H1 (cell line): ENCODE measurements at regions not wholly inside any gene's neighbourhood (a gene's known extent, or its start where the extent isn't known, plus 50 kb on each side); places are given as distances from the start of the nearest gene placed in this dataset.

ENCODE experiments used
- CREB1 ChIP-seq: IDR thresholded peaks from 2 replicates; pipeline ENCODE4 v1.6.1; 2012; ENCODE audit warnings: inconsistent platforms
- EZH2 ChIP-seq: fragments of 200-600 bp; sonication (generic); IDR thresholded peaks from 2 replicates; pipeline ENCODE4 v1.7.1; 2012; ENCODE audit warnings: low read depth, mild to moderate bottlenecking, moderate library complexity, low read length, inconsistent platforms; ENCODE audit not compliant: severe bottlenecking
- POLR2A ChIP-seq, 2 experiments: IDR thresholded peaks; 1 replicate in 1 of 2; 2 replicates in 1 of 2; pipeline ENCODE4 v1.6.1; 2011; ENCODE audit warnings: low read depth in 2 of 2, low read length in 2 of 2, mild to moderate bottlenecking in 2 of 2; ENCODE audit errors: control extremely low read depth in 1 of 2
- POLR2AphosphoS5 ChIP-seq: IDR thresholded peaks from 2 replicates; pipeline ENCODE4 v1.6.1; 2011; ENCODE audit warnings: low read depth, low read length
- RXRA ChIP-seq: IDR thresholded peaks from 2 replicates; pipeline ENCODE4 v1.6.1; 2011; ENCODE audit warnings: low read depth, mild to moderate bottlenecking, low read length, moderate library complexity; ENCODE audit not compliant: insufficient read depth
- SP2 ChIP-seq: IDR thresholded peaks from 2 replicates; pipeline ENCODE4 v1.6.1; 2012; ENCODE audit warnings: mild to moderate bottlenecking, low read length, inconsistent platforms
- SRF ChIP-seq: IDR thresholded peaks from 2 replicates; pipeline ENCODE4 v1.6.1; 2011; ENCODE audit warnings: mild to moderate bottlenecking, low read depth, low read length, moderate library complexity
- TCF12 ChIP-seq: IDR thresholded peaks from 2 replicates; pipeline ENCODE4 v1.6.1; 2011; ENCODE audit warnings: low read depth, mild to moderate bottlenecking, low read length
- YY1 ChIP-seq: IDR thresholded peaks from 2 replicates; pipeline ENCODE4 v1.6.1; 2011; ENCODE audit warnings: low read depth, mild to moderate bottlenecking, low read length
- TF ChIP-seq, protein P1 (sequence below), 3 experiments: IDR thresholded peaks; 1 replicate in 2 of 3; 2 replicates in 1 of 3; pipeline versions ENCODE4 v1.5.1 to v1.6.1; 2011; ENCODE audit warnings: low read length in 3 of 3, mild to moderate bottlenecking in 3 of 3, inconsistent platforms in 2 of 3, low read depth in 1 of 3, moderate library complexity in 1 of 3; ENCODE audit not compliant: insufficient read depth in 1 of 3; ENCODE audit errors: control extremely low read depth in 1 of 3

DNA sequence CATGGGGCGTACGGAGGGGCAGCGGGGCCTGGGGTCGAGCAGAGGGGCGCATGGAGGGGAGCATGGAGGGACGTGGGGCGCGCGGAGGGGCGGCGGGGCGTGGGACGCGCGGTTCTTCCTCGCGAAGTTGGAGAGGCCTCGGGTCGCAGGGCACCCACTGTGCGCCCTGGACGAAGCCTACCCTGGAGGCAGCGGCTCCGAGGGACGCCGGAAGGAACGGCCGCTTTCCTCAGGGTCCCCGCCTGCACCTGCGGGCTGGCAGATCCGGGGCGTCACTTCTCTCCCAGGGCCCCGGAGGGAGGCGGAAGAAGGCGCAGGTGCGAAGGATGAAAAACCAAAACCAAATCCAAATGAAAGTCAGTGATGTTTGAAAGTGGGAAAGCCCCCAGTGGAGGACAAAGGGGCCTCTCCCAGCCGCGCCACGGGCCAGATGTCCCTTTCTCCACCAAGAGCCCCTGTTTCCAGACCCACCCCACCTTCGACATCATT lies 142.1 kb upstream of the PDE10A start:
- TF ChIP-seq SRF (no peak), EZH2 (peak; percentile 20), POLR2AphosphoS5 (no peak), TCF12 (no peak), RXRA (no peak), YY1 (no peak), SP2 (no peak), POLR2A (IDR thresholded peaks at IDR 0.05; ENCODE audit: control extremely low read depth in 1 of 2, low read depth in 2 of 2, low read length in 2 of 2) (no peak), CREB1 (no peak)
- TF ChIP-seq, protein P1, sequence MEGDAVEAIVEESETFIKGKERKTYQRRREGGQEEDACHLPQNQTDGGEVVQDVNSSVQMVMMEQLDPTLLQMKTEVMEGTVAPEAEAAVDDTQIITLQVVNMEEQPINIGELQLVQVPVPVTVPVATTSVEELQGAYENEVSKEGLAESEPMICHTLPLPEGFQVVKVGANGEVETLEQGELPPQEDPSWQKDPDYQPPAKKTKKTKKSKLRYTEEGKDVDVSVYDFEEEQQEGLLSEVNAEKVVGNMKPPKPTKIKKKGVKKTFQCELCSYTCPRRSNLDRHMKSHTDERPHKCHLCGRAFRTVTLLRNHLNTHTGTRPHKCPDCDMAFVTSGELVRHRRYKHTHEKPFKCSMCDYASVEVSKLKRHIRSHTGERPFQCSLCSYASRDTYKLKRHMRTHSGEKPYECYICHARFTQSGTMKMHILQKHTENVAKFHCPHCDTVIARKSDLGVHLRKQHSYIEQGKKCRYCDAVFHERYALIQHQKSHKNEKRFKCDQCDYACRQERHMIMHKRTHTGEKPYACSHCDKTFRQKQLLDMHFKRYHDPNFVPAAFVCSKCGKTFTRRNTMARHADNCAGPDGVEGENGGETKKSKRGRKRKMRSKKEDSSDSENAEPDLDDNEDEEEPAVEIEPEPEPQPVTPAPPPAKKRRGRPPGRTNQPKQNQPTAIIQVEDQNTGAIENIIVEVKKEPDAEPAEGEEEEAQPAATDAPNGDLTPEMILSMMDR (IDR thresholded peaks at IDR 0.05; ENCODE audit: control extremely low read depth in 1 of 3, insufficient read depth in 1 of 3, low read depth in 1 of 3, low read length in 3 of 3): no peak
